WI38 (cell line): ENCODE measurements at regions not wholly inside any gene's neighbourhood (a gene's known extent, or its start where the extent isn't known, plus 50 kb on each side); places are given as distances from the start of the nearest gene placed in this dataset.

Experiments
- H3K4me3 ChIP-seq: 2 replicates; pipeline ENCODE4 v1.5.1; 2011; ENCODE audit warnings: low read depth, mild to moderate bottlenecking, control low read depth, low read length
- CTCF ChIP-seq: IDR thresholded peaks from 2 replicates; pipeline ENCODE4 v1.5.1; 2012; ENCODE audit warnings: low read depth, mild to moderate bottlenecking, control low read depth, low read length

- no peak for TF ChIP-seq CTCF
- H3K4me3 ChIP-seq = no peak overlapping the region
Measured at GRCh38 chr9:26331223-26331622, 561.4 kb downstream of the CAAP1 start.

- H3K4me3 ChIP-seq = no peak overlapping the region
- TF ChIP-seq CTCF = no peak
Measured at GRCh38 chr9:26329974-26330373, 562.6 kb downstream of the CAAP1 start.

- TF ChIP-seq CTCF = peak; percentile 57
- no peak overlapping the region for H3K4me3 ChIP-seq
Measured at GRCh38 chr9:26326563-26326962, 566.0 kb downstream of the CAAP1 start.

GRCh38 chr9:26325444-26325829 is 567.2 kb downstream of the CAAP1 start:
- no peak for TF ChIP-seq CTCF

GRCh38 chr9:26324786-26325443 is 567.7 kb downstream of the CAAP1 start:
- TF ChIP-seq CTCF = no peak
- 0 out of 2 replicates have a peak overlapping the region, but pooled peaks have one; percentile 10 for H3K4me3 ChIP-seq

More at GRCh38 chr9:26325444-26325829, 567.2 kb downstream of the CAAP1 start:
- H3K4me3 ChIP-seq = no peak overlapping the region

GRCh38 chr9:26321935-26322334 is 570.7 kb downstream of the CAAP1 start:
- no peak overlapping the region for H3K4me3 ChIP-seq
- TF ChIP-seq CTCF = no peak

GRCh38 chr9:26319859-26320258 is 572.7 kb downstream of the CAAP1 start:
- H3K4me3 ChIP-seq = no peak overlapping the region
- TF ChIP-seq CTCF = no peak
